Erythroblast (primary cell): ENCODE measurements at regions not wholly inside any gene's neighbourhood (a gene's known extent, or its start where the extent isn't known, plus 50 kb on each side); places are given as distances from the start of the nearest gene placed in this dataset.

Experiments used
- DNase-seq, 2 experiments: peaks; one replicate each; lab custom pipeline; 2025; lab: John Stamatoyannopoulos, UW
- GATA1 ChIP-seq: IDR thresholded peaks from 2 replicates; pipeline ENCODE4 v1.6.1; 2011; ENCODE audit warnings: low read depth, mild to moderate bottlenecking, control low read depth, low read length, moderate library complexity
- POLR2A ChIP-seq: IDR thresholded peaks from 2 replicates; pipeline ENCODE4 v1.6.1; 2011; ENCODE audit warnings: mild to moderate bottlenecking, low read length

DNA sequence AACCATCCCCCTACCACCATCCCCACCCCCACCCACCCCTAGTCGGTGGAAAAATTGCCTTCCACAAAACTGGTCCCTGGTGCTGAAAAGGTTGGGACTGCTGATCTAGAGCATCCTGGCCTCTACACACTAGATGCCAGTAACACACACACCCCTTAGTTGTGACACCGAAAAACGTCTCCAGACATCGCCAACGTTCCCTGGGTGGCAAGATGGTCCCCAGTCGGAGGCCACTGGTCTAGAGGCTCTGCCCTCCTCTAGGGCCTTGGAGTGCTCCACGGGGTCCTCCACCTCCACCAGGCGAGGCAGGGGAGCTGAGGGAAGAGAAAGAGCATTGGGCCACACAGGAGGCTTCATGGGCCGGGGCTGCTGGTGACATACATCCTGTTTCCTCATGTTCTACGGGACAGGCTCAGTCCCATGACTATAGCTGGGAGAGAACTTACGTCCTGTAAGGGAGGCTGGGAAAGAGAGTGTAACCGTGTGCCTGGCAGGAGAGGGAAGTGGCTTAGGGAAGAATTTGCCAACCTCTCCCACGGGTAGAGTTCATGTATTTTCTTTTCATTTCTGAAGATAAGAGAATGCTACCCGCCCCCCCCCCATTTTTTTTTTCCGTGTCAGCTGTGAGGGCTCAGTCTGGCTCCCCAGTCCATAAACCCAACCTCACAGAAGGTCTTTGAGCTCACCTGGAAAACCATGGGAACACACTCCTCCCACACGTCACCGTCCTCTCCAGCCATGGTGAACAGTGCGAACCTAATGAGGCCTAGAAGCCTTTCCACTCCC lies 132.7 kb upstream of the MYCN start:
- TF ChIP-seq POLR2A (no peak), GATA1 (no peak)
- no peak for DNase-seq

DNA sequence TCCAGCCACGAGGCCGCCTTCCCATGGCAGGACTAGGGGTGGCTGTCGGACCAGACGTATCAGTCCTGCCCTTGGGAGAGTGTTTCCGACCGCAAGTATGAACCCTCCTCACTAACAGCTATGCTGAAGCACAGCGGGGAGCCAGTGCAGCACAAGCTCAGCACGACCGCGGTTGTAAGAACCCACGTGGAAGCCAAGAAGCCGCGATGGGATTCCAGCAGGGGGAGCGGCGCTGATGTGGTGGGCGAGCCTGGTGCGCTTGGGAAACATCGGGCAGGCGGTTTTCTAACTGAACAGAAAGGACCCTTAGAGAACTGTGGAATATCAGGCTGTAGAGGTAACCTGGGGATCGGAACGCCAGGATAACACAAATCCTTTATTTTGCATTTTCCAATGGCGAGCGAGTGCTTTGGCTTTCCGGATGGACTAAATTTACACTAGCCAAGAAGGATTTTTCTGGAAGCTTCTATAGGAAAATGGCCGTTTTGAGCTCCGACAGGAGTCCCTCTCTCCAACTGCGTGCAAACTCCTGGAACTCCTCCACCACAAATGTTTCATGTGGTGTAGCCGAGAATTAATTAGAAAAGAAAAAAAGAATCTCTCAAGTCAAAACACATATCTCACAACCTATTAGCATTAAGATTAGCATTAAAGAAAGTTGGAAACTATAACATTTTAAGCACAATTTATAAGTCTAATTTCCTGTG lies 132.0 kb upstream of the MYCN start:
- TF ChIP-seq POLR2A = no peak
- no peak for TF ChIP-seq GATA1
- DNase-seq = no peak

DNA sequence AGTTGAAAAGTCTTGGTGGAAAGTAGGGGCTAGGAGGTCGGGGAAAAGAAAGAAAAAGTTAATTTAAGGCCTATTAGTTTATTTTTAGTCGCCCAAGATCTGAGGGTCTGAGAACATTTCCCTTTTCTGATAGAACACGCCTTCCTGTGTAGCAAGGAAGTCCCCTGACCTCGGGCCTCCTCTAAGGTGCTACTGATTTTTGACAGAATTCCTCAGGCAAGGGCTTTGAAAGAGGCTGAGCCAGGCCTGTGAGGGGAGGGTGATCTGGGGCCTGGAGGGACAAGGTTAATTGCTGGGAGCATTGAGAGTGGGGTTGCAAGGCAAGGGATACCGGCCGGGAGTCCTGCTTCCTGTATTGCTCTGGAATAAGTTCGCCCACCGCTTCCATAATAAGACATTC lies 131.4 kb upstream of the MYCN start:
- TF ChIP-seq POLR2A = no peak
- DNase-seq = no peak

DNA sequence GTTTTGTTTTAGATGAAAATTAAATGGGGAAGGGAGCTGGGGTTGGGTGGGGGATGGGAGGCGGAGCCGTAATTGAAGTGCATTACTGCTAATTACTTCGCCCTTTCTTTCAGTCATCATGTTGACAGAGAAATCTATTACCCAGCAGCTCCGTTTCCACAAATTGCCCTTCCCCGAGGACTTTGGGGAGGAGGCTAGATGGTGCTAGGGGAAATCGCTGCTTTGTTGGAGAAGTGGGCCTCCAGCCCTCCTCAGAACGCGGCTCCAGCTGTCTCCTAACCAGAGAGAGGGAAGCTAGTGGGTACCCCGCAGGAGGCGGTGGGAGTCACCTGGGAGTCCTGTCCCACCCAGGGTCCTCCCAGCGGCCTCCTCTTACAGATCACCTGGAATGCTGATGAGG lies 130.9 kb upstream of the MYCN start:
- no peak for DNase-seq
- no peak for TF ChIP-seq GATA1
- no peak for TF ChIP-seq POLR2A

DNA sequence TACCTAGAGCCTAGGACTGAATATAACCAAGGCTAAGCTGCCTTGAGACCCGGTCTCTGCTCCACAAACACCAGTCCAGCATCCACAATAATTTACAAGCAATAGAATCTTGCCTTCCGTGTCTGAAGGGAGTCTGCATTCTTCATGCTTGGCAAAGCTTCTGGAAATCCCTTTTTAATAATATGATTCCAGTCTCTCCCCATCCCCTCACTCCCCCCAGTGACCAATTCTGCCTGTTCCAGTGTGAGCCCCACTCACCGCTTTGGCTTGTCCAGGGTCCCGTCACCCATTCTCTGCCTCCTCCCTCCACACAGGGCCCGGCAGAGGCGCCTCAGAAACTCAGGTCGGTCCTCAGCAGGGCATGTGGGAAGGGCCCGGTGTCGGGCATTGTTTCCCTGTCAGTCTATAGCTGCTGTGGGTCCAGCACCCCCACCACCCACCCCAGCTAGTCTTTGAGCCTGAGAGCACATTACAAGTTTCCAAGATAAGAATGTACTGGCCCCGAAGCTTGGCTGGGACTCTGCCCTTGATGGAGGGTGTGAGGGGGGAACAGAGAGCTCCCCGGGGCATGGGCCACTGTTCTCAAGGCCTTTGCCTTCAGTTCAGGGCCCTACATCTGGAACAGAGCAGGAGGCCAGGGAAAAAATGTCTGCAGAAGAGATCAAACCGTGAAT lies 129.7 kb upstream of the MYCN start:
- DNase-seq = no peak
- TF ChIP-seq POLR2A (no peak), GATA1 (no peak)

DNA sequence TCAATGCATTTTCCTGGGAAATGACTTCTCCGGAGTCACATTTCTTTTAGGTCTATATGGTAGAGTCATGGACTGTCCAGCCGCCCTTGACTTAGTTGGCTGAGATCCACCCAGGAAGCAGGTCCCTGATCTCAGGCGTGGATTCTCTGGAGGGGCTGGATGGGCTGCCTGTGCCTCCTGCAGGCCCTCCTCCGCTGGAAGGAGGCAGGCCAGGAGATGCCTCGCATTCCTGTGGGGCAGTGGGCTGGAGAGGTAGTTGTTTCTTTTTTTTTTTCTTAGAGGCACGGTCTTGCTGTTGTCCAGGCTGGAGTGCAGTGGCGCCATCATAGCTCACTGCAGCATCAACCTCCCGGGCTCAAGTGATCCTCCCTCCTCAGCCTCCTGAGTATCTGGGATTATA lies 129.0 kb upstream of the MYCN start:
- no peak for DNase-seq
- TF ChIP-seq GATA1 (no peak), POLR2A (no peak)

DNA sequence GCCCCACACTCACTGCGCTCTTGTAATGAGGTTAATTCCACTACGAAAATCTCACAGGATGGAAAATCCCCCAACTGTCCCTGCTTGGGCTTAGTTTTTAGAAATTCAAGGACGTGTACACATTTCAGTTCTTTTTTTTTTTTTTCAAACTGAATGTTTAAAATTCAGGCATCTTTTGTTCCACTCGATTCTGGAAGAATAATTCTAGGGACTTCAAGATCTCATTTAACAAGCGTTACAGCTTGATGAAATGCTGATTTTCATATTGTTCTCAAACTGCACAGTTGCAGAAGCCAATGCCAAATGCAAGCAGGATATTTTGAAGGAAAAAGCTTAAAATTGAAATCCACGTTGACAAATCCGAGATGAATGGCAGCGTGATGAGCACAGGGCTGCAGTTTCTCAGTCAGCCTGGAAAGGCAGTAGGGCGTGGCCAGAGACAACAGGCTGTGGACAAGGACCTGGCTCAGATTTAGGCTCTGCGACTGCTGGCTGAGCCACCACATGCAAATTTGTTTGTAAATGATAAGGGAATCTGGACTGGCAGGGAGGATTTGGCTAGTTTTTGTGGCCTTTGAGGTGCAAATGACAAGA lies 128.1 kb upstream of the MYCN start:
- TF ChIP-seq GATA1 (no peak), POLR2A (no peak)
- no peak for DNase-seq

DNA sequence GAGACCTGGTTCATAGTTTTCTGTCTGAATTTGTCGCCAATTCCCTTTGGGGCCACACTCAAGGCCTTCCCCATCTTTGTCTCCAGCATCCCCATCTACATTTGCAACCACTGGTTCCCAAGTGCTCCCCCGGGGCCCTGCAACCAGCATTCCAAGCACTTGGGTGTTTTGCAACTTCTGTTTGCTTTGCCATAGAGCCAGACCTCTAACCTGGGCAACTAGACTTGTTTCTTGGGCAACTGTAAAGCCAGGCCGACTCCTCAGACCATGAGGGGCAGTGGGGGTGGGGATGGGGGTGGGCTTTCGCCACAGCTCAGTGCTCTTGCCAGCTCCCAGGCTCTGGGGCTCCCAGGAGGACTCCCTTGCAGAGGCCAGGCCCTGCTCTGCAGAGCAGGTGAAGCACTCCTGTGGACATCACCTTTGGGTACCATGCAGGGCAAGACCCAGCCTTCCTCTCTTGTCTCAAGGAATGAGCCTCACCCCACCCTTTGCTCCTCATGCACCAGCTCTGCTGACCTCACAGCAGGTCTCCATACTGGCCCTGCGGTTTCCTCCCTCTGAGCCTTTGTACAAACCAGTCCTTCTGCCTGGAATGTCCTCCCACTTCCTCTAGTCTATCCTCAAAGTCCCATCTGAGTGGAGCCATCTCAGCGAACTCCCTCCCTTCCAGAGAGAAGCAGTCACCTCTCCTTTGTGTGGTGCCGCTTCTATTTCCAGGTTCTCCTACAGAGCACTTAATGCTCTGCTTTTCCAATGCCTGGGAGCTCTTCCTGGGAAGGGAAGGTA lies 126.7 kb upstream of the MYCN start:
- DNase-seq = no peak
- TF ChIP-seq GATA1 (no peak), POLR2A (no peak)

DNA sequence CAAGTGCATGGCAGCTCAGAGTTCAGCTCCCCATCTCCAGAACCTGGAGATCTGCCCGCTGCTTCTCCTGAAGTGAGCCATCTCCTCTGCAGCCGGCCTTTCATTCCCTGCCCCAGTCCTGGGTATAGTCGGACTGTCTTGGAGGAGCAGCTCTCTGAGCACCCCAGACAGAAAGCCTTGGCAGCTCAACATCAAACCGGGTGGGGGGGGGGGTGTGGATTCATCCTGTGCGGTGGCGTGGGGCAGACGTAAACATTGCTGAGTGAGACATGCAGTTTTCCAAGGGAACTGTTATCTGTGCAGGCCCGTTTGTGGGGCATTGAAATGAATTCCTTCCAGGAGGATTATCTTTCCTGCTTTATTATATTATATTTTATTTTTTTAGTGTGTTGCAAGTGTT lies 125.9 kb upstream of the MYCN start:
- TF ChIP-seq GATA1 (no peak), POLR2A (no peak)
- no peak for DNase-seq

DNA sequence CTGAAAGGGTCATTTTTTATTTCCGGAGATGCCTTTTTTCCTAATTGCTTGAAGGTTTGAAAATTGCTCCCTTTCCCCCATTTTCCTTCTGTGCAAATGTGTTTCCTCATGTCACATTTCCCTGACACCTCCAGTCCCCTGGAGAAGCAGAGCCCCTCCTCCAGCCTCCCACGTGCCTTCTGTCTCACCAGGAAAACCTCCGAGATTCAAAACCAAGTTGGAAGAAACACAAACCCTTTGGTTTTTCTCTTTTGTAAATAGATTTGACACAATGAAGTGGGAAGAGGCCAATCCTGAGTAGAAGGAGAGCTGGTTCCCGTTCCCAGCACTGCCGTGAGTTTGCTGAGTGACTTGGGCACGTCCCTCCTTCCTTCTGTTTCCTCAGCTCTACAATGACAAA lies 125.4 kb upstream of the MYCN start:
- TF ChIP-seq POLR2A (no peak), GATA1 (no peak)

DNA sequence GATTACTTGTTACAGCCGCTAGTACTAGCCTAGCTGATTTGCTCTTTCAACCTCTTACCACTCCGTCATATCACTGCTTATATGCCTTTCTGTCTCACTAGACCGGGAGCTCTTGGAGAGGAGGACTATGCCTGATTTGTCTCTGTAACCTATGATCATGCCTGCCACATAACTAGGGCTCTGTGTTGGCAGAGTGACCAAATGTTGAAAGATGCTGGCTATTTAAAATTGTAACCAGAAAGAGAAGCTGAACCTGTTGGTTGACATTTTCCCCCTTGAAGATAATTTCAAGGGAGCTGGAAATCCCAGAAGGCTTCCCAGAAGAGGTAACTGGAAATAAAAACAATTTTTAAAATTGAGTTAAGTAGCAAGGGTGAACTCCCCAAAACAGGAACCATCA lies 124.1 kb upstream of the MYCN start:
- TF ChIP-seq POLR2A (no peak), GATA1 (no peak)
- DNase-seq = no peak

More for the DNA sequence above, 125.4 kb upstream of the MYCN start:
- DNase-seq = no peak

DNA sequence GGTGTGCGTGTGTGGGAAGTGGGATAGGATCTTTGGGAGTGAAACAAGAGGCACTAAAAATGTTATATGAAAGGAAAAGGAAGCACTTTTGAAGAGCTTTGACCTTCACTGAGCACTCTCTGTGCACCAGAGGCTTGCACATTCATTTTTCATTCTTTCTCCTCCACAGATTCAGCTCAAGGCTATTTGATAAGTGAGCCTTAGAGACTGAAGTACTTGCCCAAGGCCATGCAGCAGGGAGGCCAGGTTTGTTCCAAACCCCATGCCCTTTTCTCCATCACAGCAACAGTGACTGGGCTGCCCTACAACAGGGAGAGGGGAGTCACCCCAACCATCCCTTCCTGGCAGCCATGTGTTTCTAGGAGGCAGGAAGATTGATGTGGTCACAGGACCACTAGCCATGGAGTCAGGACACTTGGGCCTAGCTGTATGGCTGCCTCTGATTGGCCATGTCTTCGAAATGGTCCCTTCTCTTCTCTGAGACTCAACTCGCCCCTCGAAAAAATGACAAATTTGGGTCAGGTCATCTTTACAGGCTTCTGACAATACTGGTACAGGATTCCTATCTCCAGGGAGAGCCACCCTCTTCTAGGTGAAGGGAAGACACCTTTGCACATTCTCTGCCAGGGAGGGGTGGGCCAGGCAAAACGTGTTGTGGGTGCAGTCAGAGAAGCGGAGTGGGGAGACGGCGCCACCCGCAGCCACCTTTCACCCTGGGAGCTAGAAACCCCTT lies 123.5 kb upstream of the MYCN start:
- no peak for TF ChIP-seq GATA1
- no peak for TF ChIP-seq POLR2A
- DNase-seq = no peak
